Small intestine (tissue), 7 donors: ENCODE measurements at regions not wholly inside any gene's neighbourhood (a gene's known extent, or its start where the extent isn't known, plus 50 kb on each side); places are given as distances from the start of the nearest gene placed in this dataset.

ENCODE experiments used
- DNase-seq, 2 donors: peaks; one replicate each; pipeline versions ENCODE4 v3.0.0 to v3.0.0-alpha.2; 2013
- FAIRE-seq: peaks from 2 replicates; lab custom pipeline; 2012; peaks lifted over from hg19 to GRCh38; lab: Jason Lieb, UNC
- H3K27ac ChIP-seq, 3 donors: one replicate each; pipeline ENCODE4 v1.5.1; 2013; ENCODE audit warnings: low read length in 2 of 3, mild to moderate bottlenecking in 2 of 3, control low read depth in 1 of 3, inconsistent platforms in 1 of 3, low read depth in 1 of 3, moderate library complexity in 1 of 3
- H3K27me3 ChIP-seq, 3 donors: one replicate each; pipeline ENCODE4 v1.6.1; 2013; ENCODE audit warnings: low read length in 3 of 3, inconsistent platforms in 1 of 3; ENCODE audit not compliant: control insufficient read depth in 3 of 3, insufficient read depth in 3 of 3
- H3K36me3 ChIP-seq, 3 donors: one replicate each; pipeline ENCODE4 v1.6.1; 2013; ENCODE audit warnings: low read length in 3 of 3, inconsistent platforms in 1 of 3, low read depth in 1 of 3, mild to moderate bottlenecking in 1 of 3, moderate library complexity in 1 of 3; ENCODE audit not compliant: control insufficient read depth in 3 of 3, insufficient read depth in 2 of 3
- H3K4me1 ChIP-seq, 3 donors: one replicate each; pipeline ENCODE4 v1.6.1; 2013; ENCODE audit warnings: low read length in 2 of 3, inconsistent platforms in 1 of 3, low read depth in 1 of 3, mild to moderate bottlenecking in 1 of 3, moderate library complexity in 1 of 3; ENCODE audit not compliant: control insufficient read depth in 3 of 3, insufficient read depth in 2 of 3
- H3K4me3 ChIP-seq, 3 donors: one replicate each; pipeline ENCODE4 v1.5.1; 2013; ENCODE audit warnings: low read length in 3 of 3, control low read depth in 1 of 3, inconsistent platforms in 1 of 3, low read depth in 1 of 3, mild to moderate bottlenecking in 1 of 3, moderate library complexity in 1 of 3
- H3K9me3 ChIP-seq, 2 donors: one replicate each; pipeline ENCODE4 v1.6.1; 2013; ENCODE audit warnings: low read depth in 1 of 2, low read length in 1 of 2; ENCODE audit not compliant: control insufficient read depth in 2 of 2, insufficient read depth in 1 of 2
- WGBS, 3 donors: extraction: QIAGEN DNeasy Blood & Tissue Kit; methylation state at CpG; one replicate each; pipeline ENCODE4 v1.1.7; 2013; 5-methylcytosine and 5-hydroxymethylcytosine counted together
- donor health status: healthy with polysubstance abuse.
- donor health status: control.
- donor health status: control.
- donor health status: Bipolar disorder and iron deficiency.
- donor health status: healthy.

- no peak for FAIRE-seq
- no peak overlapping the region for H3K4me3 ChIP-seq
- no peak for DNase-seq
- no peaks in the 10 kb centered on the region for H3K4me1 ChIP-seq
- no peaks in the 10 kb centered on the region for H3K36me3 ChIP-seq
- WGBS, 3 donors, result 69 to 87% (median 76%) methylated on average over 2 of the region's 2 CpGs
- no peak overlapping the region for H3K27ac ChIP-seq
- no peaks in the 10 kb centered on the region for H3K9me3 ChIP-seq
- no peaks in the 10 kb centered on the region for H3K27me3 ChIP-seq
Observed at GRCh38 chr11:91639359-91639758, 585.3 kb upstream of the FAT3 start.

- no peaks in the 10 kb centered on the region for H3K36me3 ChIP-seq
- no peak overlapping the region for H3K4me3 ChIP-seq
- no peaks in the 10 kb centered on the region for H3K4me1 ChIP-seq
- no peaks in the 10 kb centered on the region for H3K9me3 ChIP-seq
- no peak overlapping the region for H3K27ac ChIP-seq
- 69 to 85% (median 83%) methylated on average over 4 of the region's 4 CpGs for WGBS, 3 donors
- DNase-seq, result no peak
- no peak for FAIRE-seq
- H3K27me3 ChIP-seq, result no peaks in the 10 kb centered on the region
Observed at GRCh38 chr11:91630916-91631673, 593.5 kb upstream of the FAT3 start.

- no peaks in the 10 kb centered on the region for H3K27me3 ChIP-seq
Observed at GRCh38 chr11:91625495-91625894, 599.1 kb upstream of the FAT3 start.

GRCh38 chr11:91624021-91624420, 600.6 kb upstream of the FAT3 start:
- 15 to 57% (median 33%) methylated on average over 5 of the region's 5 CpGs for WGBS, 3 donors
- Histone ChIP-seq H3K4me3 (no peak overlapping the region), H3K27ac (no peak overlapping the region), H3K36me3 (no peaks in the 10 kb centered on the region), H3K27me3 (no peaks in the 10 kb centered on the region), H3K9me3 (peaks cover 0 to 4% of the 10 kb centered on the region in 2 donors), H3K4me1 (peaks cover 0 to 4% (median 0%) of the 10 kb centered on the region in 3 donors)
- FAIRE-seq (no peak), DNase-seq (peak; percentile 31 to 73)

More at GRCh38 chr11:91625495-91625894, 599.1 kb upstream of the FAT3 start:
- Histone ChIP-seq H3K36me3 (no peaks in the 10 kb centered on the region), H3K4me1 (peaks cover 0 to 4% (median 0%) of the 10 kb centered on the region in 3 donors), H3K27ac (no peak overlapping the region), H3K4me3 (no peak overlapping the region), H3K9me3 (peaks cover 0 to 4% of the 10 kb centered on the region in 2 donors)
- DNase-seq (peak in 1 of 2 donors; percentile 35), FAIRE-seq (no peak)
- 18 to 38% (median 37%) methylated on average over 1 of the region's 1 CpG for WGBS, 3 donors

GRCh38 chr11:91608677-91609076, 615.9 kb upstream of the FAT3 start:
- Histone ChIP-seq H3K27ac (no peak overlapping the region), H3K4me3 (no peak overlapping the region), H3K4me1 (no peaks in the 10 kb centered on the region), H3K9me3 (no peaks in the 10 kb centered on the region), H3K36me3 (no peaks in the 10 kb centered on the region), H3K27me3 (no peaks in the 10 kb centered on the region)
- FAIRE-seq, result no peak
- no peak for DNase-seq
- WGBS, 3 donors, result 59 to 82% (median 77%) methylated on average over 3 of the region's 3 CpGs

GRCh38 chr11:91596111-91596510, 628.5 kb upstream of the FAT3 start:
- no peak for FAIRE-seq

GRCh38 chr11:91591021-91591420, 633.6 kb upstream of the FAT3 start:
- Histone ChIP-seq H3K9me3 (peaks cover 0 to 11% of the 10 kb centered on the region in 2 donors), H3K27ac (no peak overlapping the region), H3K36me3 (no peaks in the 10 kb centered on the region), H3K4me3 (no peak overlapping the region), H3K27me3 (no peaks in the 10 kb centered on the region), H3K4me1 (no peaks in the 10 kb centered on the region)
- no peak for FAIRE-seq
- 76 to 88% (median 81%) methylated on average over 1 of the region's 1 CpG for WGBS, 3 donors
- DNase-seq, result no peak

More at GRCh38 chr11:91596111-91596510, 628.5 kb upstream of the FAT3 start:
- WGBS, 3 donors, result 71 to 75% (median 73%) methylated on average over 1 of the region's 1 CpG
- Histone ChIP-seq H3K4me3 (no peak overlapping the region), H3K9me3 (peaks cover 0 to 11% of the 10 kb centered on the region in 2 donors), H3K4me1 (no peaks in the 10 kb centered on the region), H3K27ac (no peak overlapping the region), H3K36me3 (no peaks in the 10 kb centered on the region), H3K27me3 (no peaks in the 10 kb centered on the region)
- no peak for DNase-seq

GRCh38 chr11:91587131-91587530, 637.5 kb upstream of the FAT3 start:
- 75 to 89% (median 86%) methylated on average over 3 of the region's 3 CpGs for WGBS, 3 donors
- H3K9me3 ChIP-seq, result peaks cover 0 to under 1% of the 10 kb centered on the region in 2 donors
- H3K36me3 ChIP-seq, result no peaks in the 10 kb centered on the region
- no peak for DNase-seq
- H3K4me3 ChIP-seq, result no peak overlapping the region
- no peaks in the 10 kb centered on the region for H3K27me3 ChIP-seq
- H3K27ac ChIP-seq, result no peak overlapping the region
- no peak for FAIRE-seq
- no peaks in the 10 kb centered on the region for H3K4me1 ChIP-seq
